ENCODE measurements at regions not wholly inside any gene's neighbourhood (a gene's known extent, or its start where the extent isn't known, plus 50 kb on each side); places are given as distances from the start of the nearest gene placed in this dataset.
A peak's percentile ranks its signal among the peaks of the same experiment; 100 is the strongest.

- ATAC-seq: peak; percentile 40 to 89 (median 81)
These were observed 81.9 kb upstream of the CALN1 start for GRCh38 chr7:72493850-72494661.

GRCh38 chr7:72492461-72493065, 80.4 kb upstream of the CALN1 start:
- no peak overlapping the region for H3K4me3 ChIP-seq
- no peak overlapping the region for H3K27ac ChIP-seq
- intact Hi-C loops (cut with DNase I): loop anchor here in 1 of 3 donors (5.0 kb wide), 1 partner anchor 740 kb away; no protein-coding TSS in a partner anchor
- DNase-seq (peak in 3 of 6 donors; percentile 5 to 84 (median 35)), FAIRE-seq (no peak), ATAC-seq (peak in 2 of 4 donors; percentile 53 to 84)
- H3K27me3 ChIP-seq: no peaks in the 10 kb centered on the region
- TF ChIP-seq, protein P1, sequence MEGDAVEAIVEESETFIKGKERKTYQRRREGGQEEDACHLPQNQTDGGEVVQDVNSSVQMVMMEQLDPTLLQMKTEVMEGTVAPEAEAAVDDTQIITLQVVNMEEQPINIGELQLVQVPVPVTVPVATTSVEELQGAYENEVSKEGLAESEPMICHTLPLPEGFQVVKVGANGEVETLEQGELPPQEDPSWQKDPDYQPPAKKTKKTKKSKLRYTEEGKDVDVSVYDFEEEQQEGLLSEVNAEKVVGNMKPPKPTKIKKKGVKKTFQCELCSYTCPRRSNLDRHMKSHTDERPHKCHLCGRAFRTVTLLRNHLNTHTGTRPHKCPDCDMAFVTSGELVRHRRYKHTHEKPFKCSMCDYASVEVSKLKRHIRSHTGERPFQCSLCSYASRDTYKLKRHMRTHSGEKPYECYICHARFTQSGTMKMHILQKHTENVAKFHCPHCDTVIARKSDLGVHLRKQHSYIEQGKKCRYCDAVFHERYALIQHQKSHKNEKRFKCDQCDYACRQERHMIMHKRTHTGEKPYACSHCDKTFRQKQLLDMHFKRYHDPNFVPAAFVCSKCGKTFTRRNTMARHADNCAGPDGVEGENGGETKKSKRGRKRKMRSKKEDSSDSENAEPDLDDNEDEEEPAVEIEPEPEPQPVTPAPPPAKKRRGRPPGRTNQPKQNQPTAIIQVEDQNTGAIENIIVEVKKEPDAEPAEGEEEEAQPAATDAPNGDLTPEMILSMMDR (IDR thresholded peaks at IDR 0.05): no peak
- no peaks in the 10 kb centered on the region for H3K9me3 ChIP-seq
- no peaks in the 10 kb centered on the region for H3K36me3 ChIP-seq
- 57 to 58% methylated on average over 12 of the region's 12 CpGs for WGBS, 2 donors
- H3K4me1 ChIP-seq: no peaks in the 10 kb centered on the region

More at GRCh38 chr7:72493850-72494661, 81.9 kb upstream of the CALN1 start:
- Histone ChIP-seq H3K27me3 (no peaks in the 10 kb centered on the region), H3K9me3 (no peaks in the 10 kb centered on the region), H3K4me3 (no peak overlapping the region), H3K4me1 (no peaks in the 10 kb centered on the region), H3K36me3 (no peaks in the 10 kb centered on the region), H3K27ac (no peak overlapping the region)
- FAIRE-seq (no peak), DNase-seq (peak; percentile 37 to 88 (median 66))
- WGBS, 2 donors: 18 to 27% methylated on average over 17 of the region's 17 CpGs
- intact Hi-C loops (cut with DNase I): loop anchor here in 1 of 3 donors (5.0 kb wide), 1 partner anchor 742 kb away; no protein-coding TSS in a partner anchor
- TF ChIP-seq, protein P1 (IDR thresholded peaks at IDR 0.05): peak; percentile 46 to 80 (median 77)

GRCh38 chr7:72490301-72490700, 78.2 kb upstream of the CALN1 start:
- DNase-seq (no peak), ATAC-seq (no peak), FAIRE-seq (no peak)
- H3K27ac ChIP-seq: no peak overlapping the region
- H3K9me3 ChIP-seq: no peaks in the 10 kb centered on the region
- TF ChIP-seq, protein P1 (IDR thresholded peaks at IDR 0.05): no peak
- WGBS, 2 donors: 83 to 88% methylated on average over 6 of the region's 6 CpGs
- H3K27me3 ChIP-seq: no peaks in the 10 kb centered on the region
- no peak overlapping the region for H3K4me3 ChIP-seq
- H3K4me1 ChIP-seq: no peaks in the 10 kb centered on the region
- intact Hi-C loops (cut with DNase I): loop anchor here in 1 of 3 donors (5.0 kb wide), 1 partner anchor 738 kb away; no protein-coding TSS in a partner anchor
- H3K36me3 ChIP-seq: no peaks in the 10 kb centered on the region

DNA sequence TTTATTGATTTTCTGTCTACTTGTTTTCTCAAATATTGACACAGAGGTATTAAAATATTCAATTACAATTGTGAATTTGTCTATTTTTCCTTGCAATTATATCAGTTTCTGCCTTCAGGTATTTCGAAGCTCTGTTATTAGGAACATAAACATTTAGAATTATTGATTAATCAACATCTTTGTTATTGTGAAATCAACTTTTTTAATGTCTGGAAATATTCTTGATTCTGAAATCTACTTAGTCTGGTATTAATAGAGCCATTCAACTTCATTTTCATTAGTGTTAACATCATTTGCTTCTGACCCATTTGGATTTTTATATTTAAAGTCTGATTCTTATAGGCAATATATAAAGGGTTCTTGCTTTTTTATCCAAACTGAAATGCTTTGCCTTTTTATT, 69.8 kb upstream of the CALN1 start:
- TF ChIP-seq, protein P1 (IDR thresholded peaks at IDR 0.05): no peak

More for the DNA sequence above, 69.8 kb upstream of the CALN1 start:
- intact Hi-C loops (cut with DNase I): no loop called here
- peaks cover 0 to 9% (median 0%) of the 10 kb centered on the region in 3 donors for H3K4me1 ChIP-seq
- H3K9me3 ChIP-seq: no peaks in the 10 kb centered on the region
- H3K27me3 ChIP-seq: no peaks in the 10 kb centered on the region
- no peak overlapping the region for H3K4me3 ChIP-seq
- no peaks in the 10 kb centered on the region for H3K36me3 ChIP-seq
- WGBS, 2 donors: 20 to 26% methylated on average over 1 of the region's 1 CpG
- peak; percentile 20 for FAIRE-seq
- DNase-seq: no peak
- ATAC-seq: no peak
- H3K27ac ChIP-seq: no peak overlapping the region

All from pancreas (tissue), 10 donors.